Chondrocyte (in vitro differentiated cells): ENCODE measurements at regions not wholly inside any gene's neighbourhood (a gene's known extent, or its start where the extent isn't known, plus 50 kb on each side); places are given as distances from the start of the nearest gene placed in this dataset.
"Not testable (repeated sequence)": the region's sequence is repeated elsewhere in the genome, so short reads cannot be mapped to it uniquely, and the experiment has no call there.

Source experiments
- DNase-seq: peaks from one replicate; pipeline ENCODE4 v3.0.0; 2021; ENCODE audit warnings: mixed read lengths, low spot score
- H3K27ac Mint-ChIP-seq: one replicate; pipeline ENCODE4 v1.8.0; 2021; ENCODE audit warnings: mild to moderate bottlenecking, moderate library complexity, mixed read lengths; ENCODE audit not compliant: unreplicated experiment
- H3K27me3 Mint-ChIP-seq: 2 replicates; pipeline ENCODE4 v1.8.0; 2021; ENCODE audit warnings: low read depth, mixed read lengths
- H3K36me3 Mint-ChIP-seq: 2 replicates; pipeline ENCODE4 v1.8.0; 2021; ENCODE audit warnings: low read depth, mixed read lengths
- H3K4me1 Mint-ChIP-seq: 2 replicates; pipeline ENCODE4 v1.8.0; 2021; ENCODE audit warnings: low read depth, mild to moderate bottlenecking, mixed read lengths
- H3K4me3 Mint-ChIP-seq: one replicate; pipeline ENCODE4 v1.8.0; 2021; ENCODE audit warnings: mild to moderate bottlenecking, moderate library complexity, mixed read lengths; ENCODE audit not compliant: unreplicated experiment
- H3K9me3 Mint-ChIP-seq: 2 replicates; pipeline ENCODE4 v1.8.0; 2021; ENCODE audit warnings: low read depth, mixed read lengths
- CTCF ChIP-seq: fragments of 200-600 bp; sonication (generic); IDR thresholded peaks from 2 replicates; pipeline ENCODE4 v1.5.0; 2021; ENCODE audit warnings: antibody characterized with exemption, mild to moderate bottlenecking, moderate library complexity

GRCh38 chr2:117614823-117615534, 199.5 kb upstream of the DDX18 start:
- Mint-ChIP-seq H3K27me3 (no peaks in the 10 kb centered on the region), H3K4me1 (no peaks in the 10 kb centered on the region), H3K9me3 (no peaks in the 10 kb centered on the region), H3K4me3 (no peak overlapping the region), H3K27ac (no peak overlapping the region), H3K36me3 (no peaks in the 10 kb centered on the region)
- TF ChIP-seq CTCF: no peak
- no peak for DNase-seq

- H3K27ac Mint-ChIP-seq: no peak overlapping the region
- H3K4me3 Mint-ChIP-seq: no peak overlapping the region
- H3K27me3 Mint-ChIP-seq: peaks cover 13% of the 10 kb centered on the region
- DNase-seq: no peak
- TF ChIP-seq CTCF: no peak
- no peaks in the 10 kb centered on the region for H3K9me3 Mint-ChIP-seq
- H3K36me3 Mint-ChIP-seq: no peaks in the 10 kb centered on the region
- peaks cover 5% of the 10 kb centered on the region for H3K4me1 Mint-ChIP-seq
These were observed 195.9 kb upstream of the DDX18 start for GRCh38 chr2:117618607-117619006.

- H3K36me3 Mint-ChIP-seq: no peaks in the 10 kb centered on the region
- H3K27me3 Mint-ChIP-seq: peaks cover 13% of the 10 kb centered on the region
- DNase-seq: no peak
- no peak overlapping the region for H3K27ac Mint-ChIP-seq
- TF ChIP-seq CTCF: no peak
- no peaks in the 10 kb centered on the region for H3K9me3 Mint-ChIP-seq
- H3K4me3 Mint-ChIP-seq: no peak overlapping the region
- peaks cover 5% of the 10 kb centered on the region for H3K4me1 Mint-ChIP-seq
These were observed 193.2 kb upstream of the DDX18 start for GRCh38 chr2:117621326-117621725.

GRCh38 chr2:117623175-117623574, 191.3 kb upstream of the DDX18 start:
- peaks cover 13% of the 10 kb centered on the region for H3K27me3 Mint-ChIP-seq
- DNase-seq, H3K4me1 Mint-ChIP-seq, H3K9me3 Mint-ChIP-seq, H3K27ac Mint-ChIP-seq, H3K36me3 Mint-ChIP-seq: not testable (repeated sequence)
- H3K4me3 Mint-ChIP-seq: peak overlapping the region; percentile 53

GRCh38 chr2:117631152-117631945, 183.1 kb upstream of the DDX18 start:
- H3K9me3 Mint-ChIP-seq: no peaks in the 10 kb centered on the region
- no peak overlapping the region for H3K27ac Mint-ChIP-seq
- no peaks in the 10 kb centered on the region for H3K4me1 Mint-ChIP-seq
- no peak for TF ChIP-seq CTCF
- no peak for DNase-seq
- no peaks in the 10 kb centered on the region for H3K36me3 Mint-ChIP-seq
- no peak overlapping the region for H3K4me3 Mint-ChIP-seq
- no peaks in the 10 kb centered on the region for H3K27me3 Mint-ChIP-seq
